Liver (tissue), 3 donors: ENCODE measurements at regions not wholly inside any gene's neighbourhood (a gene's known extent, or its start where the extent isn't known, plus 50 kb on each side); places are given as distances from the start of the nearest gene placed in this dataset.

Experiments
- GABPA ChIP-seq, 2 donors: IDR thresholded peaks in 1 of 2; conservative IDR thresholded peaks in 1 of 2; 2 replicates each; pipeline ENCODE4 v1.6.1; 2016; ENCODE audit warnings: antibody characterized with exemption in 2 of 2, mild to moderate bottlenecking in 1 of 2, moderate library complexity in 1 of 2
- RAD21 ChIP-seq, 2 donors: IDR thresholded peaks; 2 replicates each; pipeline ENCODE4 v1.6.1; 2016; ENCODE audit warnings: antibody characterized with exemption in 2 of 2, mild to moderate bottlenecking in 2 of 2
- SP1 ChIP-seq: IDR thresholded peaks from 2 replicates; pipeline ENCODE4 v1.6.1; 2018; ENCODE audit warnings: antibody characterized with exemption, mild to moderate bottlenecking
- TAF1 ChIP-seq: conservative IDR thresholded peaks from 2 replicates; pipeline ENCODE4 v1.6.1; 2016; ENCODE audit warnings: antibody characterized with exemption, mild to moderate bottlenecking
- YY1 ChIP-seq: IDR thresholded peaks from 2 replicates; pipeline ENCODE4 v1.6.1; 2016; ENCODE audit warnings: antibody characterized with exemption, mild to moderate bottlenecking
- TF ChIP-seq, protein P1 (sequence below): fragments of 150-350 bp; IDR thresholded peaks from 2 replicates; pipeline ENCODE4 v1.5.1; 2017; ENCODE audit warnings: improper control_type of control experiment, low read depth, low read length; ENCODE audit not compliant: missing input control
- TF ChIP-seq, protein P2 (sequence below): IDR thresholded peaks from 2 replicates; pipeline ENCODE4 v1.6.1; 2016; ENCODE audit warnings: antibody characterized with exemption
- donor health status: healthy.
- donor health status: healthy.

DNA sequence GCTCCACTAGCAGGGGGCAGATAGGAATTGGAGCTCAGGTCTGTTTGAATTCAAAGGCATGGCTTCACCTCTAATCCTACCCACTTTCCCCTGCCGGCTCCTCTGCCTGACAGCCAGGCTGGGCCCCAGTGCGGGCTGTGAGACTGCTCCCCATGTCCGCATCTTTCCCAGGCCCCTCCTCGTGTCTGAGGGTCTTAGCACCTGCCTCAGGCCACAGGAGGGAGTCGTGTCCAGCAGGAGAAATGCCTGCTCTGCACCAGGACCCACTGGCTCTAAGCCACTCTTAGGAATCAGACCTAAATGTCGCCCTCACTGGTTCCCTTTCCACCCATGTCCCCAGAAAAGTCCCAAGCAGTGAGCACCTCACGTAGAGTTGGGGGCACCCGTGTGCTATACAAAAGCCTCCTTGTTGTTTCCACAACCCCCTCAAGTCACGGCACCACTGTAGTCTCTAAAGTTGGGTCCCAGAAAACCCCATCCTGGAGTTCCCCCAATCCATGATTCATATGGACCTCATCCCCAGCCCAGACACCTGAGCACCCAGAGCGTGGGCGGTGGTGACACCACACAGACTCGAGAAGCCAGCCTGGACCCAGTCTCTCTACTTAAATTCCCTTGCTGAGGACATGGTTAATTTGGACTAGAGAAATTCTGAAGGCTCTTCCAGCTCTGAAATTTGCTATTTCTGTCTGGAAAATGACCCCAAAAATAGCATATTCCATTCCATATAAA is 466.4 kb upstream of the ZMIZ1 start:
- TF ChIP-seq TAF1 (no peak), RAD21 (IDR thresholded peaks at IDR 0.05) (no peak), GABPA (IDR thresholded peaks at IDR 0.05 in 1 of 2, conservative IDR thresholded peaks at IDR 0.05 in 1 of 2) (no peak), SP1 (no peak), YY1 (no peak)
- TF ChIP-seq, protein P1, sequence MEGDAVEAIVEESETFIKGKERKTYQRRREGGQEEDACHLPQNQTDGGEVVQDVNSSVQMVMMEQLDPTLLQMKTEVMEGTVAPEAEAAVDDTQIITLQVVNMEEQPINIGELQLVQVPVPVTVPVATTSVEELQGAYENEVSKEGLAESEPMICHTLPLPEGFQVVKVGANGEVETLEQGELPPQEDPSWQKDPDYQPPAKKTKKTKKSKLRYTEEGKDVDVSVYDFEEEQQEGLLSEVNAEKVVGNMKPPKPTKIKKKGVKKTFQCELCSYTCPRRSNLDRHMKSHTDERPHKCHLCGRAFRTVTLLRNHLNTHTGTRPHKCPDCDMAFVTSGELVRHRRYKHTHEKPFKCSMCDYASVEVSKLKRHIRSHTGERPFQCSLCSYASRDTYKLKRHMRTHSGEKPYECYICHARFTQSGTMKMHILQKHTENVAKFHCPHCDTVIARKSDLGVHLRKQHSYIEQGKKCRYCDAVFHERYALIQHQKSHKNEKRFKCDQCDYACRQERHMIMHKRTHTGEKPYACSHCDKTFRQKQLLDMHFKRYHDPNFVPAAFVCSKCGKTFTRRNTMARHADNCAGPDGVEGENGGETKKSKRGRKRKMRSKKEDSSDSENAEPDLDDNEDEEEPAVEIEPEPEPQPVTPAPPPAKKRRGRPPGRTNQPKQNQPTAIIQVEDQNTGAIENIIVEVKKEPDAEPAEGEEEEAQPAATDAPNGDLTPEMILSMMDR: no peak
- TF ChIP-seq, protein P2, sequence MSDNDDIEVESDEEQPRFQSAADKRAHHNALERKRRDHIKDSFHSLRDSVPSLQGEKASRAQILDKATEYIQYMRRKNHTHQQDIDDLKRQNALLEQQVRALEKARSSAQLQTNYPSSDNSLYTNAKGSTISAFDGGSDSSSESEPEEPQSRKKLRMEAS: no peak
